ENCODE measurements at regions not wholly inside any gene's neighbourhood (a gene's known extent, or its start where the extent isn't known, plus 50 kb on each side); places are given as distances from the start of the nearest gene placed in this dataset.

DNA sequence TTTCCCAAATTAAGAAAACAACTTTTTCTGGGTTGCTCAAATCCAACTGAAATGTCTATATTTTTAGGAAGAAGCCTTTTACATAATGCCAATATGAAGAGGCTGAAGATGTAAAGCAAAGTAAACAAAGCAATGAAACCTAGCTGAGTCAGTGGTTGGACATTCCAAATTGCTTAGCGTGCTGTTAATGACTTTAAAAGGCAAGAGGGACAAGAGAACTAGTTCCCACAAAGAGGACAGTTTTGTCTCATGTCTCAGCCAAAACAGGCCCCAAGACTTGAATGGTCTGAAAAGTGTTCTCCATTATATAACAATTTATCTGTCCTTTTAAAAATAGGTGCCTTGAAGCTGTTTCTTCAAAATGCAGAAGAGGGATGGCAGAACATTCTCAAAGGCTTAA is 407.0 kb downstream of the ENC1 start:
- TF ChIP-seq POLR2AphosphoS5 (IDR thresholded peaks at IDR 0.05; ENCODE audit: low read depth, low read length) (no peak), POLR2A (IDR thresholded peaks at IDR 0.05; ENCODE audit: low read depth, low read length) (no peak), PAX5 (IDR thresholded peaks at IDR 0.05; ENCODE audit: insufficient read depth, low read length, severe bottlenecking) (no peak), SPI1 (IDR thresholded peaks at IDR 0.05; ENCODE audit: low read depth, low read length) (no peak), TAF1 (IDR thresholded peaks at IDR 0.05; ENCODE audit: low read depth, low read length) (no peak)

Data from GM12891 (cell line).